ENCODE measurements at regions not wholly inside any gene's neighbourhood (a gene's known extent, or its start where the extent isn't known, plus 50 kb on each side); places are given as distances from the start of the nearest gene placed in this dataset.

GRCh38 chr5:57034201-57034916, 82.4 kb upstream of the MIER3 start:
- peaks cover 4% of the 10 kb centered on the region in 2 experiments; a peak in 3 of 4 replicates for H3K4me1 Mint-ChIP-seq
- Histone ChIP-seq H2BK120ac (ENCODE audit: low read depth, low read length, poor library complexity, severe bottlenecking) (no peak overlapping the region), H2BK20ac (ENCODE audit: low read depth, low read length, poor library complexity, severe bottlenecking) (no peak overlapping the region), H3K18ac (ENCODE audit: insufficient read length, low read depth, low read length) (no peak overlapping the region), H3K79me2 (ENCODE audit: insufficient read depth, low read length) (no peaks in the 10 kb centered on the region), H2AFZ (ENCODE audit: low read length) (no peak overlapping the region), H3K23me2 (ENCODE audit: insufficient read length, low read depth, low read length, poor library complexity, severe bottlenecking) (no peaks in the 10 kb centered on the region), H3K27ac (ENCODE audit: insufficient read length, low read depth, low read length) (no peak overlapping the region), H4K91ac (ENCODE audit: insufficient read length, low read depth, low read length) (no peak overlapping the region), H4K5ac (ENCODE audit: insufficient read length, low read depth, low read length) (no peak overlapping the region), H3K56ac (ENCODE audit: insufficient read length, low read depth, low read length) (no peak overlapping the region), H4K8ac (replicated peaks; ENCODE audit: insufficient read length, low read depth, low read length) (no peak overlapping the region), H3K9me3 (ENCODE audit: control insufficient read depth, low read depth, low read length) (no peaks in the 10 kb centered on the region), H3K14ac (ENCODE audit: insufficient read depth, low read length) (no peak overlapping the region), H3K4me2 (ENCODE audit: insufficient read depth, insufficient read length, low read length) (no peak overlapping the region), H3K23ac (ENCODE audit: insufficient read length, low read depth, low read length) (no peak overlapping the region), H2BK15ac (ENCODE audit: low read depth, low read length) (no peak overlapping the region), H2BK12ac (ENCODE audit: insufficient read length, low read depth, low read length) (no peak overlapping the region), H2BK5ac (ENCODE audit: insufficient read length, low read length) (no peak overlapping the region), H3K4me1 (ENCODE audit: insufficient read depth, low read length) (no peaks in the 10 kb centered on the region), H2AK5ac (ENCODE audit: insufficient read length, low read length) (no peak overlapping the region), H3K9ac (ENCODE audit: extremely low read depth, insufficient read length, low read length) (no peak overlapping the region), H3K4ac (ENCODE audit: low read depth, low read length) (no peak overlapping the region), H4K20me1 (ENCODE audit: control insufficient read depth, insufficient read depth, insufficient read length) (no peaks in the 10 kb centered on the region), H3K79me1 (ENCODE audit: insufficient read depth, low read depth, low read length, poor library complexity, severe bottlenecking) (no peaks in the 10 kb centered on the region), H3T11ph (ENCODE audit: low read length) (no peak overlapping the region), H3K27me3 (ENCODE audit: insufficient read depth, low read length) (no peaks in the 10 kb centered on the region)
- 0 out of 2 replicates have a peak, but pooled peaks cover 1% of the 10 kb centered on the region for H3K27me3 Mint-ChIP-seq (ENCODE audit: low read depth)
- WGBS (ENCODE audit: extremely low coverage, insufficient read length, low lambda C conversion rate), result no CpG with 5 or more reads among the region's 5 CpGs
- peak overlapping the region in 1 of 3 experiments; percentile 28; a peak in 1 of 7 replicates for H3K27ac Mint-ChIP-seq
- H3K4me3 Mint-ChIP-seq, result no peak overlapping the region
- H3K36me3 Mint-ChIP-seq (ENCODE audit: insufficient read depth in 1 of 3, low read depth in 3 of 3), result no peaks in the 10 kb centered on the region
- no peak for TF ChIP-seq CTCF (conservative IDR thresholded peaks at IDR 0.05)
- no peak for DNase-seq
- no peaks in the 10 kb centered on the region for H3K9me3 Mint-ChIP-seq

Measured in H9 (cell line).